Amniotic stem cell (primary cell): ENCODE measurements at regions not wholly inside any gene's neighbourhood (a gene's known extent, or its start where the extent isn't known, plus 50 kb on each side); places are given as distances from the start of the nearest gene placed in this dataset.
"Not testable (repeated sequence)": the region's sequence is repeated elsewhere in the genome, so short reads cannot be mapped to it uniquely, and the experiment has no call there.

ENCODE experiments used
- DNase-seq: peaks from one replicate; lab custom pipeline; 2025; lab: John Stamatoyannopoulos, UW

- DNase-seq: no peak
Measured at GRCh38 chr5:15334551-15335266, 165.3 kb upstream of the FBXL7 start.

GRCh38 chr5:15333091-15333490 lies 166.9 kb upstream of the FBXL7 start:
- DNase-seq: no peak

GRCh38 chr5:15326932-15327331 lies 173.0 kb upstream of the FBXL7 start:
- no peak for DNase-seq

GRCh38 chr5:15326471-15326870 lies 173.5 kb upstream of the FBXL7 start:
- no peak for DNase-seq

GRCh38 chr5:15322421-15322820 lies 177.6 kb upstream of the FBXL7 start:
- no peak for DNase-seq

- no peak for DNase-seq
Measured at GRCh38 chr5:15321776-15322175, 178.2 kb upstream of the FBXL7 start.

- DNase-seq: no peak
Measured at GRCh38 chr5:15320871-15321270, 179.1 kb upstream of the FBXL7 start.

GRCh38 chr5:15304914-15305834 lies 194.8 kb upstream of the FBXL7 start:
- DNase-seq: no peak

GRCh38 chr5:15304066-15304731 lies 195.8 kb upstream of the FBXL7 start:
- no peak for DNase-seq

GRCh38 chr5:15300141-15300540 lies 199.8 kb upstream of the FBXL7 start:
- DNase-seq: no peak

GRCh38 chr5:15290953-15291352 lies 209.0 kb upstream of the FBXL7 start:
- DNase-seq: no peak

GRCh38 chr5:15286650-15287049 lies 213.3 kb upstream of the FBXL7 start:
- DNase-seq: no peak

- no peak for DNase-seq
Measured at GRCh38 chr5:15285901-15286583, 213.9 kb upstream of the FBXL7 start.

- no peak for DNase-seq
Measured at GRCh38 chr5:15284706-15285105, 215.3 kb upstream of the FBXL7 start.

GRCh38 chr5:15283076-15283475 lies 216.9 kb upstream of the FBXL7 start:
- no peak for DNase-seq

GRCh38 chr5:15282611-15283010 lies 217.4 kb upstream of the FBXL7 start:
- DNase-seq: no peak

GRCh38 chr5:15271596-15271995 lies 228.4 kb upstream of the FBXL7 start:
- not testable (repeated sequence) for DNase-seq

- no peak for DNase-seq
Measured at GRCh38 chr5:15267966-15268365, 232.0 kb upstream of the FBXL7 start.

GRCh38 chr5:15266841-15267240 lies 233.1 kb upstream of the FBXL7 start:
- no peak for DNase-seq

- DNase-seq: no peak
Measured at GRCh38 chr5:15266229-15266628, 233.8 kb upstream of the FBXL7 start.

GRCh38 chr5:15263942-15264341 lies 236.0 kb upstream of the FBXL7 start:
- no peak for DNase-seq

GRCh38 chr5:15263406-15263805 lies 236.6 kb upstream of the FBXL7 start:
- no peak for DNase-seq
